NCI-H2171 treated with DMSO at 0.1 percent for 48 hours (cell line): ENCODE measurements at regions not wholly inside any gene's neighbourhood (a gene's known extent, or its start where the extent isn't known, plus 50 kb on each side); places are given as distances from the start of the nearest gene placed in this dataset.

Source experiments
- DNase-seq: peaks from one replicate; lab custom pipeline; 2025; lab: John Stamatoyannopoulos, UW

DNA sequence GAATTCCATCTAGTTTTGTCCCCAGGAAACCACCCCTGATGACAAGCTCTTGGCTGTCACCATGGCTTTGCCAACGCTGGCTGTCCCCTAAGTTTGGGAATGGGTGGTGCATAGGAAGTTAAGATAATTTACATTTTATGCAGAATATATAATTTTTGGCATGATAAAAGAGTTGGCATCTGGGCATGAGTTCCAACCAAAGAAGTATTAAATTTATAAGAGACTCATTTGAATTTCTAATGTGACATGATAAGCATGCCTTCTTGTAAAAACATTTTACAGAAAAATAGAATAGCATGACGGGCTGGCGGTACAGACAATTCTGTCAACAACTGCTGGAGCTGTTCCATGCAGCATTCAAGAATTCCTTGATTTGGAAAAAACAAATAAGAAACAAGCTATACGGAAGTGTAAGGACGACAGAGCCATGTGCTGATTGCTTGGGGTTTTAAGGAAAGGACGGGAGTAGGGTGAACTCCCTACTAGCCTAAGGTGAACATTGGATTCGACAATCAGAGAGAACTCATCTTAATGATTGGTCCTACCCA lies 106.8 kb upstream of the C1orf21 start:
- DNase-seq, result no peak

DNA sequence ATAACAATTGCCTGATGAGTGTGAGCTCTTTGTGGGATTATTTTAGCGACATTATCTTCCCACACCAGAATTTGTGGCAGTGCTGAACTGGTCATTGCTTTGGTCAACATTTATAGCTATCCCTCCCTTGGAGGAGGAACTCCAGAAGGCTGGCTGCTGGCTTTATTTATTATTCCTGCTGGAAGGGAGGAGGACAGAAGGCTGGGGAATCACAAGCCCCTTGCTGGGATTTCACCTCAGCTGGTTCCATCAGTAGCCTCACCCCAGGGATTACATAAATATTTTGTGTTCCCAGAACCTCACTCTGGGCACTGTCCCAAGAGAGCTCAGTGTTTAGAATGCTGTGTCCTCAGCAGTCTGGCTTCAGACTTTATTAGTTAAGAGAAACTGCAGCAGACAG lies 102.8 kb upstream of the C1orf21 start:
- peak; percentile 45 for DNase-seq

DNA sequence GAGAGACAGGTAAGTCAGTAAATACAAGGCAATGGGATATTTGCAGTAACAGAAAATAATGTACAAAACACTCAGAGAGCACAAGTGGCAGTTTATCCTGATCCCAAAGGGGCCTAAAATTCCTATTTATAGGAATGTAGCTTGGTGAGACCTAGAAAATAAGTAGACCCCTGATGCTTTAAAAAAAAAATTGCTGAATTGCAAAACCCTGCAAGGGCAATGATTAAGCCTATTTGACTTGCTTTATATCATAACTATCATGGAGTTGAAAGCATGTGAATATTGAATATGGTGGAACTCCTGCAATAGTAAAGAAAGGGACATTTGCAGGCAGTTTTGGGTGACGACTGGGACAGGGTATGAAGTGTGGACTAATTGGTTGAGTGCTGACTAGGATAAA lies 101.9 kb upstream of the C1orf21 start:
- DNase-seq, result no peak

DNA sequence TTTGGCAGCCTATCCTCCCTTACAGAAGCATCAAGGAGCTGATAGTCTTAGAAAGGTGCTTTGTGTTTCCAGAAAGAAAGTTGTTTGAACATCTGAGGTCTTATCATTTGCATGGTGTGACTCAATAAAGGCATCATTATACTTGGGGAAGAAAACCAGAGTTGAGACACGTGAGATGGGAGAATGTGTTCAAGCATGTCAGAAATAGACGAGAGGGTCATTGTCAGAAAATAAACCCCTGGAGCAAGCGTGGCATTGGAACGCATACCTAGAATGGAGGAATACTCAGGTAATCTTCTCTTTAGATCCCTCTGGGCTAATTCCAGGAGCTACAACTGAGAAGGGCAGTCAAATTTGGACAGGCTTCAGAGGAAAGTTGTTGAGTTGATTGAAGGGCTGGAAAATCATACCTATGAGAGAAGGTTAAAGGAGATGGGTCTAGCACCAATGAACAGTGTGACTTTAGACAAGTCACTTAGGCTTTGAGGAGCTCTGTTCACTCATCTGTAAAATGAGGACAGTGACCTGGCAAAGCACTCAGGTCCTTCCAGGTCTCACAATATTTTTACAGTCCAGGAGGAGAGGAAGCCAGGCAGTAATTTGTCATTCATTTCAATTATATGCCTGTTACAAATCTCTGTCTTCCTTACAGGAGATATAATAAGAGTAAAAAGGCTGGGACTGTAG lies 101.3 kb upstream of the C1orf21 start:
- DNase-seq, result no peak

DNA sequence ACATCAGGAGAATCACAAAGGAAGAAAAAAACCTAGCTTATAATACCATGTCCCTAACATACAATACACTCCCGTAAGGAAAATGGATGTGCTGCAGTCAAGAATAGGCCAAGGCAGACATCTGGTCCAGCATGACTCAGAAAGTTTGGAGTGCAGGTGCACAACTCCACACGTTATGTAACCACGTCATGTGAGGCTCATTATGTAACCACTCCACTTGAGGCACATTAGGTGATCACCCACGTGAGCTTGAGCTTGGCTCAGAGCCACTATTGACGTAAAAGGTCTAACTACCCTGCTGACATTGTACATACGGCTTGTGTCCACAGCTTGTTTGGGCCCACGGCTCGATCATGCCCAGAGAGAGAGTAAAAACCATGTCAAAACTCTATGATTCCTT lies 99.8 kb upstream of the C1orf21 start:
- DNase-seq, result peak; percentile 34

DNA sequence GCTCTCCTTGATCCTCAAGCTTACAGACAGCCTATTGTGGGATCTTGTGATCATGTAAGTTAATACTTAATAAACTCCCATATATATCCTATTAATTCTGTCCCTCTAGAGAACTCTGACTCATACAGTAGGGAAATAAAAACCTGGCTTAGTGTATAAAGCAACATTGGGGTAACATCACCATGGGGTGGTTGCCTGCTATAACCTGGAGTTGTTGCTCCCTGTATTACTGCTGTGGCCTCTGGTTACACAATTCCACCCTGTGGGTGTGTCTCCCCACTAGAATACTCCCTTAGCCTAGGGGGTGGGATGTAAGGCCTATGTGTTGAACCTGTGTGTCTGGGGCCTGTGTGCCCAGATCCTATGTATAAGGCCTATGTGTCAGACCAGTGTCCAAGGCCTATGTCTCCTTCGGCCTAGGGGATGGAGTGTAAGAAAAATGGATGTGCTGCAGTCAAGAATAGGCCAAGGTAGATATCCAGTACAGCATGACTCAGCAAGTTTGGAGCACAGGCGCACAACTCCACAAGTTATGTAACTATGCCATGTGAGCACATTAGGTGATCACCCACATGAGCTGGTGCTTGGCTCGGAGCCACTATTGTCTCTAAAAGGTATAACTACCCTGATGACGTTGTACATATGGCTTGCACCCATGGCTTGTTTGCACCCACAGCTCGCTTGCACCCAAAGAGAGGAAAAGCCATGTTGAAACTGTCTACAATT lies 96.8 kb upstream of the C1orf21 start:
- peak; percentile 36 for DNase-seq

DNA sequence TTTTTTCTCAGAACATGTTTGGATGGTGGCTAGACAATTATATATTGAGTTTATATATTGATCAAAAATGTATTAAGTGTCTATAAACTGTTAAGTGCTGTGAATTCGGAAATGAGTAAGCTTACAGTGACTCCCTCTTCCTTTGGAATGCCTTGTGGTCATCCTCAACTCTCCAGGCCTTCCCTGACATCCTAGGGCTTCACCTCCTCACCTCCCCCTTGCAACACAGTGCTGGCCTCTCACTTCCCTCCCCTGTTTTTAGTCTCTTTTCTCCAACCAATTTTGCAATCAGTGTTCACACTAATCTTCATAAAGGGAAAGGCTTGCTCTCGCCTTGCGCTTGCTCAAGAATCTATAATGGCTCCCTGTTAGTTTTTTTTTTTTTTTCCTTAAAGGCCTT lies 95.1 kb upstream of the C1orf21 start:
- DNase-seq, result no peak

DNA sequence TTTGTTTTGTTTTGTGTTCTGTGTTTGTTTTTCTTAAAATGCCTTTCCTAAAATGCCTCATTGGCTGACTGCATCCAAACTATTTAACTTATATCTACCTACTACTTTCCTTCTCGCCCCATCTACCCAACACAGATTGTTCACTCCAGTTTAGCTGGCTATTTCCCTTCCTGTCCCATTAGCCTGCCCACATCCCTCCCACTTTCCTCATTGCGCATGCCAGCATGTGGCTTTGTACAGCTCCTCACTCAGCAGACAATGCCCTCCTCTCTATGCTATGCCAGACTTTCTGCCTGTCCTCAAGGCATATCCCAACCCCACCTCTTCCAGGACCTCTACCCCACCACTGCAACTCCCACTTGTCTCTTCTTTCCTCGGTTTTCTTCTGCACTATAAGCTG lies 94.7 kb upstream of the C1orf21 start:
- no peak for DNase-seq

DNA sequence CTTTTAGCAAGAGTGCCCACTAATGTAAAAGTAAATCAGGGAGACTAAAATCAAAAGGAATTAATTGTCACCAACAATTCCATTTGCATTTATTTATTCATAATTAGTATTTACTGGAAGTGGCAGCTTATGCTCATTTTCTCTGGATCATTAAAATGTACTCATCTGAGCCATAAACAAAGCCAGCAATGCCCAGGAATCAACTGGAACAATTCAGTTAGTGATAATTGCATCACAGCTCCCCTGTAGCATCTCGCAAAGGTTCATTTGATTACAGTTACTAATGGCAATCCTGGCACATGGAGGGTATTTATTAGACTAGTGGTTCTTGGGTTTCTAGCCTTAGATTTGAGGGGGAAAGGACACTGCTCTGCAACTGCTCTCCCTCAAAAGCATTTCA lies 92.7 kb upstream of the C1orf21 start:
- DNase-seq, result no peak

DNA sequence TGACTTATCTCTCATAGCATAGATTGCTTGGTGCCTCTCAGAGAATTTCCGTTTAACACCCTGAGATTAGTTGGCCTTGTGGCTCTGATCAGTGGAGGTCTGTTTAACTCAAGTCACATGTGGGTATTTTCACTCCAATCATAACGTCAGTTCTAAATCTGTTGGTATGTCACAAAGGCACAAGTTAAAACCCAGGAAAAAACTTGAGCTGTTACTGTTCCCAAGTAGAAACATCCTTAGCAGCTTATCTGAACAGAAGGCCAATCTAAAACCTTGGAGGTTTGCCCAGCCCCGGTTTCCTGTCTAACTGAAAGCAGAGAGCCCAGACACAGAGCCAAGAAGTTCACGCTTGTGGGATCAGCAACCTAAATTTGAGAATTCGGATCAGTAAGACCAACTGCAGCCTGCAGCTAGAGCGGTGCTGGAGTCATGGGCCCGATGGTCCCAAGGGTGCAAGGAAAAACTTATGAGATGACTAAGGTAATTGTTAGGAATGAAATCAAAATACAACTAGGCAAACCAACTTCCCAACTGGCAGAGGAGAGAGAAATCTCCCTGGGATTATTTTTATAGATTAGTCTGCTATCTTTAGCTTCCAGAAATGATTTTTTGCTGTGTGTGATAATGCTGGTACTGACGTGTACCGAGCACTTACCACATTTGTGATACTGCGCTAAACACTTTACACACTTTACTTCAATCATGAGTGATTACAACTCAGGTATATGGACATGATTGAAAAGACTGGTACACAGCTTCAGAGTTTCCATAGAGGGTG lies 90.2 kb upstream of the C1orf21 start:
- DNase-seq, result peak; percentile 92

DNA sequence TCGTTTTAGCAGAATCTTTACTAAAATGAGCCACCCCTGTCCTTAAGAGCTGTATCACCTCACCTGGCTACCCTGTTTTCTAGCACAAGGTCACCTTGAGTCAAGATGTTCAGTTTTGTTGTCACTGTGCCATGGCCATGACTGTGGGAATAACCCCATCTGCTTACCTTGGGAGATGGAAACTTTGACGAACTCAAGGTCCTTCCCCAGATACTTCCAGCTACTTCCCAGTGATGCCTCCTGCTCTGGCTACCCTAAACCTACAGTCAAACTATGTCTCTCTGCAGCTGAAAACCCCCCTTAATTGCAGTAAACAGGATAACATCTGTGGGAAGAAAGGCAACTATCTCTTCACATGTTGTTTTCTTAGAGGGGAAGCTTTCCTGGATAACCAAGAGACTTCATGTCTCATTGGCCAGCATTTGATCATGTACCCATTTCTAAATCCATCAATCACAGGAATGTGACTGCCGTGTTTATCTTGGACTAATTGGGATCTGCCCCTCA lies 89.5 kb upstream of the C1orf21 start:
- peak; percentile 42 for DNase-seq

DNA sequence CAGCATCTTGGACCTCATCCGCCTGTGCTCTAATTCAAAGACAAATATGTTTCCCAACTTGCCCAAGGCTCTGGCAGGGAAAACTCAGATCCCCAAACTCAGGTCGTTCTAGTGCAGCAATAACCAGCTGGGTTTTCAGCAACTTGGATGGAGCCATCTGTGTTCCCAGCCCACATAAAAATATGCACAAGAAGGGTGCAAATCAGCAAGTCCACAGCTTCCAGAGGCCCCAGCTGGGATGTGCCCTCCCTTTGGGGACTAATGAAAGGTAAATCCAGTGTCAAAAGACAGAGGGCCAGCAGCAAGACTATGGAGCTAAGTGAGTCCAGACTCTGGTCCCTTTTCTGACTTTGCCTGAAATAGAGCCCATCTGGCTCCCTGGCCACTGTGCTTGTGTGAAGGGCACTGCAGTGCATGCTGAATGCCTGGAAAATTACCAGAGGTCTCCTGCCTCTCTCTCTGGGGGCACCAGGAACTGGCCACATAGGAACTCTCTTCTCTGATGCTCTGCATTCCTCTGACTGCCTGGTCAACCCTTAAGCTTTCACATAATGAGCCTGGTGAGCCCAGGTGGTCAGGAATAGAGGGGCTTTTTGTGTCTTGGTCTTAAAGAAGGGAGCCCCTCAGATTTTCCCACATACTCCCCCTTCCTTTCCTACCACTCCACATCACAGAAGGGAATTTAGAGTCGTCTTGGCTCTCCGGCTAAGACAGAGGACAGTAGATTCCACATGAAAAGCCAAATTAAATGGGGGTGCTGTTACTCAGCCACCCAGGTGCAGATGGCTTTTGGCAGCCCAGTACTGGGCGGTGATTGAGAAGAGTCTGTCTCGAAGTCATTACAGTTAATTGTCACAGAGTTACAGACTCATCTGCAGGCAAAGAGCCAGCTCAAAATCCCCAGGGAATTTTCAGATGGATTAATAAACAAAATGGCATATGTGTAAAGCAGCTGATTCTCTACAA lies 88.1 kb upstream of the C1orf21 start:
- peak; percentile 94 for DNase-seq

DNA sequence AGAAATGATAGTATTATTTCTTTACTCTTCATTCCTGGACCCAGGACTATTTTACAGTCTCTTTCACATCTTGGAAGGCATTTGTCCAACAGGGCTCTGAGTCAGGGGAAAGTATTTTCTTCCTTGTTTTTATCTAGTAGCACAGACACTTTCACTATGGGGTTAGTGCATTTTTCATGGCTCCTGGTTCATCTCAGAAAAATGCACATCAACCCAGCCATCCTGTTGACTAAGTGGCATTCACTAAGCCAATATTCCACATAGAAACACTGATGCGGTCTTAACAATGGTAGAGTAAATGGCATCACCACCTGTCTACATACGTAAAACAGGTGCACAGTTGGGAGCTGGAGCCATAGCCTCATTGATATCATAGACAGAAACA lies 87.4 kb upstream of the C1orf21 start:
- DNase-seq, result peak; percentile 94

DNA sequence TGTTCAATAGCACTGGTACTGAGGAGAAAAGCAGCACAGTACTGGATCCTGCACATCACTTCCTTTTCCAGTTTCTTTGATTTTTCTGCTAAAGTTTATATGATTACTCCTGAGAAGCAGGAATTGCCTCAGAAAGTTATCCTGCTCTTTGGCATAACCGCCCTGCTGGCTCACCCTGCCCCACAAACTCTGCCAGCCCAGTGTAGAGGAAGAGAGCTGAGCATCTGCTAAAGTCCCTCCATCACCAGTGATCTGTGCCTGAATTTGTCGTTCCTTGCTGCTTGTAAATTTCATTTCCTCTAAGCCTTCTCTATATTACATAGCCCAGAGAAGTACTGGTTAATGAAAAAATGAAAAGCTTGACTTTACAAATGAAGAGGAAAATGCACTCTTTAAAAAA lies 87.0 kb upstream of the C1orf21 start:
- DNase-seq, result no peak

DNA sequence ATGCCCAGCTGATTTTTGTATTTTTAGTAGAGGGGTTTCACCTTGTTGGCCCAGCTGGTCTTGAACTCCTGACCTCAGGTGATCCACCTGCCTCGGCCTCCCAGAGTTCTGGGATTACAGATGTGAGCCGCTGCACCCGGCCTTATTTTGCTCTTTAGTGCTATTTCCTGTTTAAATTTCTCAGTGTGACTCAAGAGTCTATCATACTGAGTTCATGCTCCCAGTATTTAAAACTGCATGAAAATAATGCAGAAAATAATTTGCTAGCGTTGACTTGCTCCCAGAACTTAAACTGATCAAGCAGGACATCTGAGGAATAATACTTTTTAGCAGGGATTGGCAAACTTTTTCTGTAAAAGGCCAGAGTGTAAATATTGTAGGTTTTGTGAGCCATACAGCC lies 86.4 kb upstream of the C1orf21 start:
- no peak for DNase-seq

DNA sequence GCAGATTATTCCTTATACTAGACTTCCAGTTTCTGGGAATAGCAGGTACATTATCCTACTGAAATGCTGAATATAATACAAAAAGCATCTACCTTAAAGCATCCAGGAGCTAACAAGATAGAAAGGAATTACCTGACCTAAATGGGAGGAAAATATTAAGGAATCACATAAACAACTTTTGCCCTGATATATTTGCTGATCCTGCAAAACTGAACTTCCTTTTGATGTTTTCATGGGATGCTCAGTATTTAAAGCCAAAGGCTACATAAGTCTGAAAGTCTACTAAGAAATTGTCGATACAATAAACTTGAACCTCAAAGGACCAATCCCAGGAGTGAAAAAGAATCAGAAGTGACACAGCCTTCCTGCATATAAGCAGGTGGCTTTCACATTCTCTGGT lies 85.6 kb upstream of the C1orf21 start:
- no peak for DNase-seq

DNA sequence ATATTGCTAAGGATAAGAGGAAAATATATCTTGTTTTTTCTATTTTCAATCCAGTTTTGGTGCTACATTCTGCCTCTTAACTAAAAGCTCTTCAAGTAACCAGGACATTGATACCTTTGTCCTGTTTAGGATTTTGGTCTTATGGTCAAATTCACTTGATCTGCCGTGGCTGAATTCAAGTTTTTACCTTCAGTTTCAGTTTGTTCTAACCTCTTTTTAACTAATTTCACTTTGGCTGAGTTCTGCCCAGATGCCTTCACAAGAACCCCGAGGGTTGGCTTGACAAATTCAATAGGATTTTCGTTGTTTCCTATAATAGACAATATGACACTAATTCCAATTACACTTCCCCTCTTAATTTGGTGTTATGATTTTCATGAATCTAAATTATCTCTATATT lies 84.5 kb upstream of the C1orf21 start:
- no peak for DNase-seq

DNA sequence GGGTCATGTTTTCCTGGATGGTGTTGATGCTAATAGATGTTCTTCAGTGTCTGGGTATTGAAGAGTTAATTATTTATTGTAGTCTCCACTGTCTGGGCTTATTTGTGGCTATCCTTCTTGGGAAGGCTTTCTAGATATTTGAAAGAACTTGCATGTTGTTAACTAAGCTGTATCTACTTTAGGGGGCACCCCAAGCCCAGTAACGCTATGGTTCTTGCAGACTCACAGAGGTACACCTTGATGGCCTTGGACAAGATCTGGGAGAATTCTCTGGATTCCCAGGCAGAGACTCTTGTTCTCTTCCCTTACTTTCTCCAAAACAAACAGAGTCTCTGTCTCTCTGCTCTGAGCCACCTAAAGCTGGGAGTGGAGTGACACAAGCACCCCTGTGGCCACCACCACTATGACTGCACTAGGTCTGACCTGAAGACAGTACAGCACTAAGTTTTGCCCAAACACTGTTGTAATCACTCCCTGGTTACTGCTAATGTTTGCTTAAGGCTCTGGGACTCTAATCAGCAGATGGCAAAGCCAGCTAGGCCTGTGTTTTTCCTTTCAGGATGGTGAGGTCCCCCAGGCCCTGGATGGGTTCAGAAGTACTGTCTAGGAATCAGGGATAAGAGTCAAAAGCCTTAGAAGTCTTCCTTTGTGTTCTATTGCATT lies 76.5 kb upstream of the C1orf21 start:
- no peak for DNase-seq

DNA sequence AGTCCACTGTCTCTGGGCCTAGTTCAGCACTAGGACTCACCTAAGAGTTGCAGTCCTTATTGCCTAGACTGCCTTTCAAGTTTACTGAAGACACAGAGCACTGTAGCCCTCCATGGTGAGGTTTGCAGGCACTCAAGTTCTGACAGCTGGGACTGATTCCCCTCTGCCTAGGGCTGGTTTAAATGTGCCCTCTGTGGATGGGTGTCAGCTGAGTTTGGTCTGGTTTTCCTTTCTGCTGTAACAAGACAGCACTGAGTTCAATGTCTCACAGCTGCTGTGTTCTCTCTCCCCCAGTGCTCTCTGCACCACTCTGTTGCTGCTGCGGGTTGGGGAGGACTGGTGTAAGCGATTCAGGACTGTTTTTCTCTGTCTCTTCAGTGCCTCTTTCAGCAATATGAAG lies 75.2 kb upstream of the C1orf21 start:
- no peak for DNase-seq

DNA sequence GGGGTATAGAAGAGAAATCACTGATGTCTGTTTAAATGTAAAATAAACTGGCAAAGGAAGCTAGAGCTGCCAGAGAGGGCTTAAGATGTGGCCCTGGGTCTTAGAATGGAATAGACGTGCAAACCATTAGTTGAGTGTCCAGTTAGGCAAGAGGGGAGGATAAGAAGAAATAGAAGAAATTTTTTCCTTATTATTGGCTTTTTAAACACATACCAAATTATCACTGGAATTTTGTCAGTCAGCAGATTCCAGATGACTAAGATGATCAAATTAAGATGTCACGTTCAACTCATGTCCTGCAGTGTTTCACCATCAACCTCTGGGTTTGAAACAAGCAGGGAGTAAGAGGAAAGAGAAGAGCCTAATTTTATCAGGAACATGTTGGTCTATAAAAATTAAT lies 71.6 kb upstream of the C1orf21 start:
- no peak for DNase-seq

DNA sequence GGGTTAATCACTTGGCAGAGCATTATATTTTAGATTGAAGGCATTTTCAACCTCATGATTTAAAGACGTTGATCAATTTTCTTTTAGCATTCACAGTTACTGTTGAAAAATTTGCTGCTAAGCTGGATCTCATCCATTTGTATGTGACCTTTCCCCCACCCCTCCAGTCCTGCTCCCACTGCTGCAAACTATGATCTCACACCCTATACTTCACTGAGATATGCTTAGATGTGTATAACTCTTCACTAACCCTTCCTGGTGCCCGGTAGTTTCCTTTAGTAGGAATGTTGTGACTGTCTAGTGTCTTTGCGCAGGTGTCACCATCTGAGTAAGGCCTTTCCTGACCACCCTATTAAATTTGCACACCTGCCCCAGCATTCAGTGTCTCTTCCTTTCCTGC lies 67.0 kb upstream of the C1orf21 start:
- DNase-seq, result no peak
